Tibial nerve (tissue), 4 donors: ENCODE measurements at regions not wholly inside any gene's neighbourhood (a gene's known extent, or its start where the extent isn't known, plus 50 kb on each side); places are given as distances from the start of the nearest gene placed in this dataset.

ENCODE experiments used
- DNase-seq, 2 donors: peaks; one replicate each; pipeline ENCODE4 v3.0.0-alpha.2; 2019; ENCODE audit warnings: low spot score in 2 of 2
- H3K27ac ChIP-seq, 4 donors: fragments of 200-600 bp; sonication (generic) in 3 of 4; one replicate each; pipeline ENCODE4 v1.5.1; 2017 to 2019; ENCODE audit warnings: mild to moderate bottlenecking in 1 of 4
- H3K27me3 ChIP-seq, 2 donors: fragments of 200-600 bp; sonication (generic) in 1 of 2; one replicate each; pipeline versions ENCODE4 v1.5.1 to v1.6.0; 2017 to 2019
- H3K36me3 ChIP-seq, 3 donors: fragments of 200-600 bp; sonication (generic); one replicate each; pipeline ENCODE4 v1.5.1; 2018 to 2019
- H3K4me1 ChIP-seq, 4 donors: fragments of 200-600 bp; sonication (generic) in 3 of 4; one replicate each; pipeline ENCODE4 v1.5.1; 2017 to 2019
- H3K4me3 ChIP-seq, 4 donors: fragments of 200-600 bp; sonication (generic) in 3 of 4; one replicate each; pipeline ENCODE4 v1.5.1; 2017 to 2019; ENCODE audit warnings: mild to moderate bottlenecking in 1 of 4, moderate library complexity in 1 of 4
- H3K9me3 ChIP-seq, 4 donors: fragments of 200-600 bp; sonication (generic) in 3 of 4; one replicate each; pipeline ENCODE4 v1.5.1; 2017 to 2019
- EP300 ChIP-seq, 2 donors: sonication (generic); formaldehyde crosslinking; IDR thresholded peaks; one replicate each; pipeline ENCODE4 v1.6.1; 2017; ENCODE audit warnings: antibody characterized with exemption in 2 of 2, mild to moderate bottlenecking in 1 of 2
- POLR2A ChIP-seq, 2 donors: fragments of 450-650 bp; IDR thresholded peaks; one replicate each; pipeline ENCODE4 v1.6.1; 2017; ENCODE audit warnings: antibody characterized with exemption in 2 of 2, mild to moderate bottlenecking in 2 of 2, moderate library complexity in 2 of 2
- WGBS, 2 donors: methylation state at CpG; one replicate each; pipeline ENCODE4 v1.1.5; 2018; 5-methylcytosine and 5-hydroxymethylcytosine counted together
- TF ChIP-seq, protein P1 (sequence below), 5 experiments: fragments of 200-600 bp in 3 of 5; fragments of 450-650 bp in 2 of 5; sonication (generic) in 3 of 5; IDR thresholded peaks; one replicate each; pipeline ENCODE4 v1.5.1; 2016 to 2019; ENCODE audit warnings: antibody characterized with exemption in 5 of 5, mild to moderate bottlenecking in 3 of 5, moderate library complexity in 2 of 5

DNA sequence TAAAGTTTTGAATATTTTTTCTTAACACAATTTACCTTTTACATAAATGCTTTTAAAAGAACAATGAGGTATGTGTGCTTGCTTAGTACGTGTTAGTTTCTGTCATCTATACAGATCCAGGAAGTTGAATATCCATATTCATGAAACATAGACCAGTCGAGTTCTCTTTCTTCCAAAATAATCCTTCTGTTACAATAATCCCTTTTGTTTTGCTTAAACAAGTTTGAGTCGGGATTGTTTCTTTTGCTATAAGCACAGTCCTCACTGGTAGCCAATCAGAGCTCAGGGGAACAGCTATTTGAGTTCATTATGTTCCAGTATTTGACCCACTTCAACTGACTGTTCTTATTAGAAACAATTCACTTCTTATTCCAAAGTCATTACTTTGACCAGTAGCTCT is 214.7 kb upstream of the FLRT2 start:
- 27 to 35% methylated on average over 3 of the region's 3 CpGs for WGBS, 2 donors
- peaks cover 0 to 12% (median 0%) of the 10 kb centered on the region in 4 donors for H3K4me1 ChIP-seq
- H3K4me3 ChIP-seq = no peak overlapping the region
- DNase-seq = no peak
- no peaks in the 10 kb centered on the region for H3K36me3 ChIP-seq
- no peaks in the 10 kb centered on the region for H3K27me3 ChIP-seq
- TF ChIP-seq EP300 (IDR thresholded peaks at IDR 0.05) (no peak), POLR2A (IDR thresholded peaks at IDR 0.05) (no peak)
- TF ChIP-seq, protein P1, sequence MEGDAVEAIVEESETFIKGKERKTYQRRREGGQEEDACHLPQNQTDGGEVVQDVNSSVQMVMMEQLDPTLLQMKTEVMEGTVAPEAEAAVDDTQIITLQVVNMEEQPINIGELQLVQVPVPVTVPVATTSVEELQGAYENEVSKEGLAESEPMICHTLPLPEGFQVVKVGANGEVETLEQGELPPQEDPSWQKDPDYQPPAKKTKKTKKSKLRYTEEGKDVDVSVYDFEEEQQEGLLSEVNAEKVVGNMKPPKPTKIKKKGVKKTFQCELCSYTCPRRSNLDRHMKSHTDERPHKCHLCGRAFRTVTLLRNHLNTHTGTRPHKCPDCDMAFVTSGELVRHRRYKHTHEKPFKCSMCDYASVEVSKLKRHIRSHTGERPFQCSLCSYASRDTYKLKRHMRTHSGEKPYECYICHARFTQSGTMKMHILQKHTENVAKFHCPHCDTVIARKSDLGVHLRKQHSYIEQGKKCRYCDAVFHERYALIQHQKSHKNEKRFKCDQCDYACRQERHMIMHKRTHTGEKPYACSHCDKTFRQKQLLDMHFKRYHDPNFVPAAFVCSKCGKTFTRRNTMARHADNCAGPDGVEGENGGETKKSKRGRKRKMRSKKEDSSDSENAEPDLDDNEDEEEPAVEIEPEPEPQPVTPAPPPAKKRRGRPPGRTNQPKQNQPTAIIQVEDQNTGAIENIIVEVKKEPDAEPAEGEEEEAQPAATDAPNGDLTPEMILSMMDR (IDR thresholded peaks at IDR 0.05) = no peak
- no peak overlapping the region for H3K27ac ChIP-seq
- no peaks in the 10 kb centered on the region for H3K9me3 ChIP-seq

- H3K4me3 ChIP-seq = no peak overlapping the region
- 43 to 45% methylated on average over 5 of the region's 5 CpGs for WGBS, 2 donors
- no peak for TF ChIP-seq EP300 (IDR thresholded peaks at IDR 0.05)
- TF ChIP-seq POLR2A (IDR thresholded peaks at IDR 0.05) = no peak
- TF ChIP-seq, protein P1 (IDR thresholded peaks at IDR 0.05) = no peak
- H3K27me3 ChIP-seq = no peaks in the 10 kb centered on the region
- H3K27ac ChIP-seq = no peak overlapping the region
- peaks cover 0 to 12% (median 0%) of the 10 kb centered on the region in 4 donors for H3K4me1 ChIP-seq
- no peak for DNase-seq
- no peaks in the 10 kb centered on the region for H3K36me3 ChIP-seq
- no peaks in the 10 kb centered on the region for H3K9me3 ChIP-seq
These were observed 214.1 kb upstream of the FLRT2 start for GRCh38 chr14:85315733-85316290.

GRCh38 chr14:85316701-85317410 is 213.1 kb upstream of the FLRT2 start:
- Histone ChIP-seq H3K27ac (no peak overlapping the region), H3K27me3 (no peaks in the 10 kb centered on the region), H3K36me3 (no peaks in the 10 kb centered on the region), H3K4me3 (no peak overlapping the region), H3K4me1 (peaks cover 0 to 12% (median 0%) of the 10 kb centered on the region in 4 donors), H3K9me3 (no peaks in the 10 kb centered on the region)
- TF ChIP-seq, protein P1 (IDR thresholded peaks at IDR 0.05) = no peak
- TF ChIP-seq POLR2A (IDR thresholded peaks at IDR 0.05) (no peak), EP300 (IDR thresholded peaks at IDR 0.05) (no peak)
- no peak for DNase-seq
- WGBS, 2 donors = 57 to 75% methylated on average over 2 of the region's 2 CpGs

GRCh38 chr14:85317491-85318021 is 212.4 kb upstream of the FLRT2 start:
- Histone ChIP-seq H3K4me3 (no peak overlapping the region), H3K36me3 (no peaks in the 10 kb centered on the region), H3K9me3 (no peaks in the 10 kb centered on the region), H3K27ac (no peak overlapping the region), H3K4me1 (peaks cover 0 to 12% (median 0%) of the 10 kb centered on the region in 4 donors), H3K27me3 (no peaks in the 10 kb centered on the region)
- 89 to 90% methylated on average over 3 of the region's 3 CpGs for WGBS, 2 donors
- TF ChIP-seq EP300 (IDR thresholded peaks at IDR 0.05) (no peak), POLR2A (IDR thresholded peaks at IDR 0.05) (no peak)
- TF ChIP-seq, protein P1 (IDR thresholded peaks at IDR 0.05) = no peak
- no peak for DNase-seq

DNA sequence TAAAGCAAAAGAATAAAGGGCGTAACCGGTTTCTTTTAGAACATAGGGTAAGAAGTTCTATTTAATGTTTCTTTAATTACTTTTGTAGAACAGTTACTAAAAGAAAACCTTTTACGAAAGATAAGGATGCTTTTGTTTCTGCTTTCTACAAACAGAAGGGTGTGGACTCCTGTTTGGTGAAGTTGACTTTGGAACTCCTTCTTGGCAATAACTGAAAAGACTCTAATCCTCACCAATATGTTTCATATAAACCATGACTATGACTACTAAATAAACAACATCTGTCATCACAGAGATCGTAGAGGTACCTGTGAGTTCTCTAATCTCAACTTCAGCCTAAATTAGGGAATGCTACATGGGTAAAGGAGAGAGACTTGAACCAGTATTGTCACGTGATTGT is 210.8 kb upstream of the FLRT2 start:
- Histone ChIP-seq H3K27me3 (no peaks in the 10 kb centered on the region), H3K27ac (no peak overlapping the region), H3K4me1 (peaks cover 0 to 4% (median 0%) of the 10 kb centered on the region in 4 donors), H3K36me3 (no peaks in the 10 kb centered on the region), H3K4me3 (no peak overlapping the region), H3K9me3 (no peaks in the 10 kb centered on the region)
- TF ChIP-seq POLR2A (IDR thresholded peaks at IDR 0.05) (no peak), EP300 (IDR thresholded peaks at IDR 0.05) (no peak)
- TF ChIP-seq, protein P1 (IDR thresholded peaks at IDR 0.05) = no peak
- DNase-seq = no peak
- 71 to 74% methylated on average over 5 of the region's 5 CpGs for WGBS, 2 donors
